ENCODE measurements at regions not wholly inside any gene's neighbourhood (a gene's known extent, or its start where the extent isn't known, plus 50 kb on each side); places are given as distances from the start of the nearest gene placed in this dataset.

DNA sequence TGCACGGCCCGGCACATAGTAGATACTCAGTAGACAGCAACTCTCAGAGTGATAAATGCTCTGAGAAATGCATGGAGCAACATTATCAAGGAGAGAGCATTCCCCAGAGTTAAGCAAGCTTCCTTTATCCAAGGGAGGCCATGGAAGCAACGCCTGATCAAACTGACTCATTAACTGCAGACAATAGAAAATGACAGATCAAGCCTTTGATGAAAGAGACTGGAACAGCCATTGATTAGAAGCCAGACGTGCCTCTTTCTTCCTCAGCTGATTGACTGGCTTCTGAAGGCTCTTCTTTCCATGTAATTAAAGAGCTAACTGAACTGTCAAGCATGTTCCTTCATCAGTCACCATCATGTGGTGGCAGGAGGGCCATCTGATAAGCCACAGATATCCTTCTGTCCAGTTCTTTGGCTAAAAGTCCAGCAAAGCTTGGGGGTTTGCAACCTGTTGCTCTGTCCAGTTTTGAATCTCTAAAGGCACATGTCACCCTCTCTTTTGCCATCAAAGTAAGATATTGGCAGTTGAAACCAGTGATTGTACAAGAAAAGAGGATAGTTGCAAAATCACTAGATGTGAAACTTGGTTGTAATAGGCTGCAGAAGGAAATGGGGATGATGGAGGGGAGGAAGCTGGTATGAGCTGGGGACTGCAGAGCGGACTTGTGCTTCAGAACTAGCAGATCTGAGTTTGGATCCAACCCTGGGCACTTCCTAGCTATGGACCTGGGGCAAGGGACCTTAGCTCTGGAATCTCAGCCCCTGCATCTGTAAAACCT is 188.0 kb downstream of the HAPSTR1 start:
- Histone ChIP-seq H3K9me1 (ENCODE audit: control insufficient read depth, insufficient read depth, low read length) (no peaks in the 10 kb centered on the region), H2AFZ (ENCODE audit: low read depth, low read length) (no peak overlapping the region), H3K4me2 (ENCODE audit: insufficient read depth, low read length) (no peak overlapping the region), H3K36me3 (ENCODE audit: control insufficient read depth, insufficient read depth, low read length) (no peaks in the 10 kb centered on the region), H3K4me3 (no peak overlapping the region), H3K9ac (ENCODE audit: insufficient read depth in 1 of 2, low read depth in 2 of 2, low read length in 2 of 2) (no peak overlapping the region), H3K9me3 (replicated peaks; ENCODE audit: control insufficient read depth, insufficient read depth, low read depth, low read length) (no peaks in the 10 kb centered on the region), H3K79me2 (ENCODE audit: control insufficient read depth, insufficient read depth, low read length) (no peaks in the 10 kb centered on the region), H3K27me3 (ENCODE audit: control insufficient read depth in 2 of 2, insufficient read depth in 2 of 2, low read length in 2 of 2) (peaks cover 3 to 11% of the 10 kb centered on the region in 2 experiments; a peak in 4 of 5 replicates), H3K27ac (ENCODE audit: extremely low read depth, low read depth, low read length) (no peak overlapping the region), H4K20me1 (replicated peaks; ENCODE audit: control insufficient read depth, insufficient read depth, low read length) (no peaks in the 10 kb centered on the region), H3K4me1 (replicated peaks in 1 of 2; ENCODE audit: control insufficient read depth in 2 of 2, insufficient read depth in 2 of 2, low read length in 2 of 2) (no peaks in the 10 kb centered on the region)
- TF ChIP-seq, protein P1, sequence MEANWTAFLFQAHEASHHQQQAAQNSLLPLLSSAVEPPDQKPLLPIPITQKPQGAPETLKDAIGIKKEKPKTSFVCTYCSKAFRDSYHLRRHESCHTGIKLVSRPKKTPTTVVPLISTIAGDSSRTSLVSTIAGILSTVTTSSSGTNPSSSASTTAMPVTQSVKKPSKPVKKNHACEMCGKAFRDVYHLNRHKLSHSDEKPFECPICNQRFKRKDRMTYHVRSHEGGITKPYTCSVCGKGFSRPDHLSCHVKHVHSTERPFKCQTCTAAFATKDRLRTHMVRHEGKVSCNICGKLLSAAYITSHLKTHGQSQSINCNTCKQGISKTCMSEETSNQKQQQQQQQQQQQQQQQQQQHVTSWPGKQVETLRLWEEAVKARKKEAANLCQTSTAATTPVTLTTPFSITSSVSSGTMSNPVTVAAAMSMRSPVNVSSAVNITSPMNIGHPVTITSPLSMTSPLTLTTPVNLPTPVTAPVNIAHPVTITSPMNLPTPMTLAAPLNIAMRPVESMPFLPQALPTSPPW (CRISPR knock-in tag; IDR thresholded peaks at IDR 0.05), result no peak
- BruUV-seq (replicated peaks), result no TSS peak
- ATAC-seq (no peak), DNase-seq (ENCODE audit: extremely low read depth in 1 of 4, low spot score in 3 of 4) (no peak), FAIRE-seq (no peak)
- in situ Hi-C loops (cut with MboI), result no loop called here
- POLR2A ChIA-PET, result interaction anchor here (0.7 to 1.3 kb wide), 2 partner anchors 16 to 154 kb away, joined by 3 to 4 read pairs; no protein-coding TSS in a partner anchor
- CTCF ChIA-PET (ENCODE audit: low intra/inter-chr PET ratio), result no interaction called here
- 7% methylated on average over 5 of the region's 5 CpGs for WGBS (ENCODE audit: insufficient coverage, low coverage, missing lambda C conversion rate)
- intact Hi-C loops (cut with micrococcal nuclease), result no loop called here

DNA sequence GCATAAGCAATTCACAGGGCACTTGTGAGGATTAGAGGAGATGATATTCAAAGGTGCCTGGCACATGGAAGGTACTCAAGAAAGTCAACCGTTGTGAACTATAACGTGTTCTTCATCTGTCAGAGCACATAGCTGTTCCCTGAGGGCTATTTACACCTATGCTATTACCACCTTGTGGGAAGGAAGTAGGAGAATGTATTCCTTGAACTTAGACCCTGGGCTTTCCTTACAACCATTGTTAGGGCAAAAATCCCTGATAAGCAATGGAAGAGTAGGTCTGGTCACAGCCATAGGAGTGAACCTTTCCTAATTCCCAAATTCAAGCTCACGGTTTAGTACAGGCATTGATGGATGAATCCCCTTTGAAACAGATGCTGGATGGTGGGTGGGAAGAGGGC is 188.6 kb downstream of the HAPSTR1 start:
- intact Hi-C loops (cut with micrococcal nuclease) (no loop called here), in situ Hi-C loops (cut with MboI) (no loop called here)
- Histone ChIP-seq H3K4me2 (ENCODE audit: insufficient read depth, low read length) (no peak overlapping the region), H3K79me2 (ENCODE audit: control insufficient read depth, insufficient read depth, low read length) (no peaks in the 10 kb centered on the region), H3K27me3 (ENCODE audit: control insufficient read depth in 2 of 2, insufficient read depth in 2 of 2, low read length in 2 of 2) (peaks cover 3 to 8% of the 10 kb centered on the region in 2 experiments; a peak in 4 of 5 replicates), H3K4me3 (no peak overlapping the region), H3K27ac (ENCODE audit: extremely low read depth, low read depth, low read length) (no peak overlapping the region), H3K4me1 (replicated peaks in 1 of 2; ENCODE audit: control insufficient read depth in 2 of 2, insufficient read depth in 2 of 2, low read length in 2 of 2) (no peaks in the 10 kb centered on the region), H3K9me1 (ENCODE audit: control insufficient read depth, insufficient read depth, low read length) (no peaks in the 10 kb centered on the region), H3K9ac (ENCODE audit: insufficient read depth in 1 of 2, low read depth in 2 of 2, low read length in 2 of 2) (no peak overlapping the region), H4K20me1 (replicated peaks; ENCODE audit: control insufficient read depth, insufficient read depth, low read length) (no peaks in the 10 kb centered on the region), H2AFZ (ENCODE audit: low read depth, low read length) (no peak overlapping the region), H3K36me3 (ENCODE audit: control insufficient read depth, insufficient read depth, low read length) (no peaks in the 10 kb centered on the region), H3K9me3 (replicated peaks; ENCODE audit: control insufficient read depth, insufficient read depth, low read depth, low read length) (no peaks in the 10 kb centered on the region)
- FAIRE-seq (no peak), DNase-seq (ENCODE audit: extremely low read depth in 1 of 4, low spot score in 3 of 4) (no peak), ATAC-seq (no peak)
- ChIA-PET POLR2A (interaction anchor here (0.7 to 1.3 kb wide), 2 partner anchors 16 to 153 kb away, joined by 3 to 4 read pairs; no protein-coding TSS in a partner anchor), CTCF (ENCODE audit: low intra/inter-chr PET ratio) (no interaction called here)
- BruUV-seq (replicated peaks), result no TSS peak
- 0% methylated on average over 3 of the region's 3 CpGs for WGBS (ENCODE audit: insufficient coverage, low coverage, missing lambda C conversion rate)
- no peak for TF ChIP-seq ZNF695 (CRISPR knock-in tag; IDR thresholded peaks at IDR 0.05)
- TF ChIP-seq TARDBP (IDR thresholded peaks at IDR 0.05), result no peak
- no peak for TF ChIP-seq SMARCE1 (IDR thresholded peaks at IDR 0.05)
- no peak for TF ChIP-seq KAT8 (IDR thresholded peaks at IDR 0.05; ENCODE audit: low read depth)
- no peak for TF ChIP-seq CC2D1A (IDR thresholded peaks at IDR 0.05)
- TF ChIP-seq BACH1 (tag; IDR thresholded peaks at IDR 0.05), result no peak
- TF ChIP-seq ZNF57 (CRISPR knock-in tag; IDR thresholded peaks at IDR 0.05), result no peak
- TF ChIP-seq, protein P2, sequence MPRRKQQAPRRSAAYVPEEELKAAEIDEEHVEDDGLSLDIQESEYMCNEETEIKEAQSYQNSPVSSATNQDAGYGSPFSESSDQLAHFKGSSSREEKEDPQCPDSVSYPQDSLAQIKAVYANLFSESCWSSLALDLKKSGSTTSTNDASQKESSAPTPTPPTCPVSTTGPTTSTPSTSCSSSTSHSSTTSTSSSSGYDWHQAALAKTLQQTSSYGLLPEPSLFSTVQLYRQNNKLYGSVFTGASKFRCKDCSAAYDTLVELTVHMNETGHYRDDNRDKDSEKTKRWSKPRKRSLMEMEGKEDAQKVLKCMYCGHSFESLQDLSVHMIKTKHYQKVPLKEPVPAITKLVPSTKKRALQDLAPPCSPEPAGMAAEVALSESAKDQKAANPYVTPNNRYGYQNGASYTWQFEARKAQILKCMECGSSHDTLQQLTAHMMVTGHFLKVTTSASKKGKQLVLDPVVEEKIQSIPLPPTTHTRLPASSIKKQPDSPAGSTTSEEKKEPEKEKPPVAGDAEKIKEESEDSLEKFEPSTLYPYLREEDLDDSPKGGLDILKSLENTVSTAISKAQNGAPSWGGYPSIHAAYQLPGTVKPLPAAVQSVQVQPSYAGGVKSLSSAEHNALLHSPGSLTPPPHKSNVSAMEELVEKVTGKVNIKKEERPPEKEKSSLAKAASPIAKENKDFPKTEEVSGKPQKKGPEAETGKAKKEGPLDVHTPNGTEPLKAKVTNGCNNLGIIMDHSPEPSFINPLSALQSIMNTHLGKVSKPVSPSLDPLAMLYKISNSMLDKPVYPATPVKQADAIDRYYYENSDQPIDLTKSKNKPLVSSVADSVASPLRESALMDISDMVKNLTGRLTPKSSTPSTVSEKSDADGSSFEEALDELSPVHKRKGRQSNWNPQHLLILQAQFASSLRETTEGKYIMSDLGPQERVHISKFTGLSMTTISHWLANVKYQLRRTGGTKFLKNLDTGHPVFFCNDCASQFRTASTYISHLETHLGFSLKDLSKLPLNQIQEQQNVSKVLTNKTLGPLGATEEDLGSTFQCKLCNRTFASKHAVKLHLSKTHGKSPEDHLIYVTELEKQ (CRISPR knock-in tag; IDR thresholded peaks at IDR 0.05), result no peak
- TF ChIP-seq GATAD2B (IDR thresholded peaks at IDR 0.05; ENCODE audit: borderline replicate concordance), result no peak
- no peak for TF ChIP-seq RBM39 (optimal IDR thresholded peaks at IDR 0.05; ENCODE audit: low read depth, low read length)
